Suppressor macrophage treated with lipopolysaccharide for 1 hour (primary cell): ENCODE measurements at regions not wholly inside any gene's neighbourhood (a gene's known extent, or its start where the extent isn't known, plus 50 kb on each side); places are given as distances from the start of the nearest gene placed in this dataset.

Experiments used
- DNase-seq, 3 donors: peaks; one replicate each; pipeline ENCODE4 v3.0.0-alpha.2; 2020 to 2022

DNA sequence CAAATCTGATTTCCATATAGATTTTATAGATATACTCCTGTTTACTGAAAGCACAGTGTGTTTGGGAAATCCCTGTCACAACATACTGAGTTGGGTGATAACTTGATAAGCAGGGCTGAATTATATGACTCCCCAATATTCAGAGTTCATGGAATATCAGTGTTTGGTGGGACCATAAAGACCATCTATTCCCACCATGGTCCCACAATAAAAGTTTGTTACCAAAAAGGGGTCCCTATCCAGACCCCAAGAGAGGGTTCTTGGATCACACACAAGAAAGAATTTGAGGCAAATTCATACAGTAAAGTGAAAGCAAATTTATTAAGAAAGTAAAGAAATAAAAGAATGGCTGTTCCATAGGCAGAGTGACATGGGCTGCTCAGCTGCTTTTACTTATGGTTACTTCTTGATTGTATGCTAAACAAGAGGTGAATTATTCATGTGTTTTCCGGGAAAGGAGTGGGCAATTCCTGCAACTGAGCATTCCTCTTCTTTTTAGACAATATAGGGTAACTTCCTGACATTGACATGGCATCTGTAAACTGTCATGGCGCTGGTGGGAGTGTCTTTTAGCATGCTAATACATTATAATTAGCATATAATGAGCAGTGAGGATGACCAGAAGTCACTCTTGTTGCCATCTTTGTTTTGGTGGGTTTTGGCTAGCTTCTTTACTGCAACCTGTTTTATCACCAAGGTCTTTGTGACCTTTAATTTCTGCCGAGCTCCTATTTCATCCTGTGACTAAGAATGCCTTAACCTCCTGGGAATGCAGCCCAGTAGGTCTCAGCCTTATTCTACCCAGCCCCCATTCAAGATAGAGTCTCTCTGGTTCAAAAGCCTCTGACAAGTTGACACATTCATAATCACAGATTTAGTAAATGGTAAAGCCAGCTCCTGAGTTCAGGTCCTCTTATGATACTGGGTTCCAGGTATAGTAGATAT lies 240.6 kb upstream of the PDGFD start:
- DNase-seq = no peak

GRCh38 chr11:104402812-104403521 lies 239.0 kb upstream of the PDGFD start:
- DNase-seq = peak in 2 of 3 donors; percentile 1 to 13

DNA sequence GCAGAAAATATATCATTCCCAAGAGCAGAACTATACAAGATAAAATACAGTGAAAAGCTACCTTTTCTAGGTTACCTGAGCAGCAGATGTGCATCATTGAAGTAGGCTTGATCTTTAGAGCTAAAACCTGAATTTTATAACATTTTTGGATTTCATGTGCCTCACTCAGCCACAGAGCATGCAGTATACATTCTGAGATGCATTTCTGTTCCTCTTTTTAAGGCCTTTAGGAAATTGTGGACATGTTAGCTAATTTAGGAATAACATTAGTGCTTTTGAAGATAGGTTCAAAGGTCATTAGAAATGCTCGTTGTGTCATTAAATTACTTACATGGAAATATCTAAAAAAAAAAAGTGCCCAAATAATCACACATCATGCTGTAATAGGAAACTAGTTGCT lies 230.6 kb upstream of the PDGFD start:
- DNase-seq = no peak

DNA sequence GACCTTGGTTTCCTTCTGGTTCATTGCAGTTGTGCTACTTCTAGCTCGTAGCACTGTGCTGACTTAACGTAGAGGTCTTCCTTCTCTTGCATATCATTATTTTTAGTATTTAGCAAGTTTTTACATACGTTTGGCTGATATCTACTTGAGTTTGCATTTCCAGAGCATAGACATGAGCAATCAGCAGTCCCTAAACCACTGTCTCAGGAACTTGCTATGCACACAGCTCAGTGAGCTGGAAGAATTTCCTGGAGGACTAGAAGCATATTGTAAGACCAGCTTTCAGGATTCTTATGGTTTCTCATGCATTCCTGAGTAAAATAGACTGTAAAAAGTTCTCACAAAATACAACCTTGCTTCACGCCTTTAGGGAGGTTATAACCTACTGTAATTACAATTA lies 226.7 kb upstream of the PDGFD start:
- DNase-seq = no peak

GRCh38 chr11:104385884-104386283 lies 221.9 kb upstream of the PDGFD start:
- no peak for DNase-seq

DNA sequence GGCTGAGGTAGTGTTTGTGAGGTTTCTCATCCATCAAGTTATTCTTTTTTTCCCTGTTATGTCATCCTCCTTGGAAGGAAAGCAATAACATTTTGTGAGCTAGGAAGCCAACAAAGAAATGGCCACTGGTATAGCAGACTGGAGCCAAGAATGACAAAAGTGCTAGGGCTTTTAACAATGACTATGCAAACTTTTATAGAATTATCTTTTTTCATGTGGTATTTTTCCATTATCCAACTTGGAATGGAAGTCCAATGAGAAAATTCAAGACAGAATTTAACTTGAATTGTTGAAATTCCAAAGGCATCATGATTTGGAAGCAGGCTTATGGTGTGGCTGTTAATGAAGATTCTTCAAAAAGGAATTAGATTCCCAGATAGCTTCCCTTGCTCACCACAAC lies 216.4 kb upstream of the PDGFD start:
- no peak for DNase-seq

GRCh38 chr11:104372111-104372510 lies 208.2 kb upstream of the PDGFD start:
- DNase-seq = no peak

- DNase-seq = no peak
These were observed 206.5 kb upstream of the PDGFD start for GRCh38 chr11:104370478-104370877.

DNA sequence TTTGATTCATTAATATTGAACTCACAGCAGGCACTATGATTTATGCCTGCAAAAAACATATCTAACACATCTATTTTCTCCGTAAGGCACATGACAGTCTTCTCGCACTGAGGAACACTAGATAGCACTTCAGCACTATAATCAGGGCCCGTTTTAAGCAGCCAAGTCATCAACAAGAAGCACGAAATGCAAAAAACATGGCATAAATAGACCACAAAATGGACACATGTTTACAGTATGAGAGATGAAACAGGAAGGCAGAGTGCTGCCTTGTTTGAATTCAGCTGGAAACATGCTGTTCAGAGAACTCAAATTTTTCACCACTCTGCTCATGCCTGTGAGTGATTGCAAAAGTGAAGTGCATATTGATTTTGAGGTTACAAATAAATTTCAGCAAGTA lies 205.8 kb upstream of the PDGFD start:
- DNase-seq = no peak

GRCh38 chr11:104366321-104366734 lies 202.4 kb upstream of the PDGFD start:
- no peak for DNase-seq

DNA sequence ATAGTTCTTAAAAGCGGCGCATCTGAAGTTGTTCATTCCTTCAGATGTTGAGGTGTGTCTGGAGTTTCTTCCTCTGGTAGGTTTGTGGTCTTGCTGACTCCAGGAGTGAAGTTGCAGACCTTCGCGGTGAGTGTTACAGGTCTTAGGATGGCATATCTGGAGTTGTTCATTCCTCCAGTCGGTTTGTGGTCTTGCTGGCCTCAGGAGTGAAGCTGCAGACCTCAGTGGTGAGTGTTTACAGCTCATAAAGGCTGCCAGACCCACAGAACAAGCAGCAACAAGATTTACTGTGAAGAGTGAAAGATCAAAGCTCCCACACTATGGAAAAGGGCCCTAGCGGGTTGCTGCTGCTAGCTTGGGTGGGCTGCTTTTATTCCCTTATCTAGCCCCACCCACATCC lies 201.7 kb upstream of the PDGFD start:
- no peak for DNase-seq

DNA sequence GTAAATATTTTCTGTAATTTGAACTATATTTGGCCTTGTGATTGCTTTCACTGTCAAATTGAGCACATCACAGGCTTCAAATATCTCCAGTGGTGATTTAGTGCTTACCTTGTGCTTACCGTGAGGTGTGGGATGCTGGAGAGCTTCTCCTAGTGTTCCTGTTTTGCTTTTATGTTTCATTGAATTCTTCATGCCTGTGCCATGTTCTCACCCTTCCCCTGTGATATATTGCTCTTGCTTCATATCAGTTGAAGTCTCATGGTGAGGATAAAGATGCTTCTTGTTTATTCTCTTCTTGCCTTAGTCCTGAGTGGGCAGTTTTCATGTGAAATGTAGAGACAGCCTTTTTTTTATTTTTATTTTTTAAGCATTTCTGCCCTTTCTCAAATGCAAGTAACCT lies 198.0 kb upstream of the PDGFD start:
- DNase-seq = no peak

- DNase-seq = no peak
These were observed 188.1 kb upstream of the PDGFD start for GRCh38 chr11:104352036-104352435.

DNA sequence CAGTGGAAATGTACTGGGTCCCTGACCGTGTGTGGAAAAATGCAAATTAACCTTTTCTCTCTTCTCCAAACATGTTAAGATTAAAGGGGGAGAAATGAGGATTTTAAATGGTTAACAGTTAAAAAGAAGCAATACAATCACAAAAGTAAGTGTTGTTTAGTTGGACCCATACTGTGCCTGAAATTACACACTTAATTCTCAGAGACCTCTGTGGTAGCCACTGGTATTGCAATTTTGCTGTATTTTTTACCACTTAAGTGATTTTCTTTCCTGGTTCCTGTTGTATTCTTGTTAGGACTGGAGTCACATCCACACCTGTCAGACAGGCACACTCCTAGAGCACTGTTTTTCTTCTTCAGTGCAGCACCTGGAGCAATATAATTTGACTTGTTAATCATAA lies 179.6 kb upstream of the PDGFD start:
- DNase-seq = no peak

GRCh38 chr11:104340590-104340989 lies 176.6 kb upstream of the PDGFD start:
- DNase-seq = no peak

- DNase-seq = no peak
These were observed 175.5 kb upstream of the PDGFD start for GRCh38 chr11:104339380-104339831.

DNA sequence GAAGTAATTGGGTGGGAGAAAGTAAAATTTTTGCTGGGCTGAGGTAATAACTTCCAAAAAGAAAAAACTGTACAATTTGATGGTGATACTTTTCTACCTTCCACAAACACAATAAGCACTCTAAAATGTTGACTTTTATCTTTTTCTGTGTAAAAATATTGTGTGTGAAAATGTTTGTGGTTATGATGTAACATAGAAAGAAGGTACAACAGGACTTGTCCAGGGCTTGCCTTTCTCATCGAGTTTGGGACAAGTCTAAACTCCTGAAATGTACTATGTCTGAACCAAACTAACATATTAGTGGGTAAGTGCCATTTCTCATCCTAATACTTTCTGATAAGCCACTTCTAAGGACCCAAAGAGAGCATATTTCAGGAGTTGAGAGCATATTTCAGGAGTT lies 174.2 kb upstream of the PDGFD start:
- no peak for DNase-seq

GRCh38 chr11:104337273-104337672 lies 173.3 kb upstream of the PDGFD start:
- DNase-seq = no peak

- DNase-seq = peak; percentile 12 to 20 (median 15)
These were observed 170.0 kb upstream of the PDGFD start for GRCh38 chr11:104333977-104334376.

DNA sequence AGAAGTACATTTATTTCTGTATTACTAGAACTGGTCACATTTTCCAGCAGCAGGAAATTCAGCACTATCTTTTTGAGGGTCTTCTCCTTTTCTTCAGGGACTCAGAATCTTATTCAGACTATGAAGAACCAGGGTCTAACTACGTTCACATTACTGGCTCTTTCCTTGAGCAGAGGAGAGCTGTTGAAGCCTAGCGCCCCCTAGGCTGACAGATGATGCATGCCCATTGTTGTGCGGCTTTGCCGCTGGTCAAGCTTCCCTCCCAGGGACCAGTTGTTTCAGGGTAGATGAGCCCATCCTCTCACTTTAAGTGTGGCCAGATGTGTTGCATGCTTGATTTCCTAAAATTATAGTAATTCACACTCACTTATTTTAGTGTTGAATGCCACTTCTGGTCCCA lies 168.2 kb upstream of the PDGFD start:
- DNase-seq = peak in 2 of 3 donors; percentile 3 to 22

DNA sequence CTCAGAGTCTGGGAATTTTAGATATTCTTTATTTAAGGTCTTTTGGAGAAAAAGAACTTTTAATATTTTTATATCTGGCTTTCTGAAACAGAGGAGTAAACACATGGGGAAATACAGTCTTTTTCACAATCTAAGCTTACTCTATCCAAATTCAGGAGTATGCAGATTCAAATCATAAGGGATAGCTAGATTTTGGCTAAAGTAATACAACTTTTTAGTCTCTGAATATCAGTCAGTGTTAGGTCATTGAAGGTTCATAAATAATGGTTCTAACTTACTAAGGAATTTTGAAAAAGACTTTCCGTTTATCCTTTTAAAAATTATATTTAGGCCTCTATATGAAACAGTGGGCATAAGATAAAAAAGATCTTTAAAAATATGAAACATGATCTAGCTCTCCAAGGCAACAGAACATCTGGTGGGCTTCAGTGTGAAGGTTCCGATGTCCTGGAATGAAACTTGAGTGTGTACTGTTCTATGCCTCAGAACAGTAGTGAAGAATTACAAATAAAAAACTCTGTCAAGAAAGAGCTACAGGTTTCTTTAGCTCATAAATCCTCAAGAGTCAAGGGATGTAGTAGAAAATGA lies 165.2 kb upstream of the PDGFD start:
- no peak for DNase-seq

GRCh38 chr11:104328512-104328907 lies 164.6 kb upstream of the PDGFD start:
- no peak for DNase-seq

- DNase-seq = no peak
These were observed 164.0 kb upstream of the PDGFD start for GRCh38 chr11:104327861-104328511.
